Smooth muscle cell (in vitro differentiated cells): ENCODE measurements at regions not wholly inside any gene's neighbourhood (a gene's known extent, or its start where the extent isn't known, plus 50 kb on each side); places are given as distances from the start of the nearest gene placed in this dataset.

ENCODE experiments used
- DNase-seq: peaks from one replicate; lab custom pipeline; 2025; ENCODE audit not compliant: unreplicated experiment; lab: John Stamatoyannopoulos, UW
- H2AFZ ChIP-seq: fragments of 200-600 bp; sonication (generic); 2 replicates; pipeline ENCODE4 v1.6.0; 2016; ENCODE audit warnings: antibody characterized with exemption, low read depth, mild to moderate bottlenecking
- H3F3A ChIP-seq: fragments of 200-600 bp; sonication (generic); 2 replicates; pipeline ENCODE4 v1.6.0; 2017; ENCODE audit warnings: antibody characterized with exemption, low read depth
- H3K27ac ChIP-seq: fragments of 200-600 bp; sonication (generic); 2 replicates; pipeline ENCODE4 v1.5.1; 2016; ENCODE audit warnings: low read depth, mild to moderate bottlenecking
- H3K27me3 ChIP-seq: fragments of 200-600 bp; sonication (generic); 2 replicates; pipeline ENCODE4 v1.6.1; 2016; ENCODE audit warnings: low read depth, mild to moderate bottlenecking
- H3K36me3 ChIP-seq: fragments of 200-600 bp; sonication (generic); 2 replicates; pipeline ENCODE4 v1.5.1; 2016; ENCODE audit warnings: low read depth
- H3K4me1 ChIP-seq: fragments of 200-600 bp; sonication (generic); 2 replicates; pipeline ENCODE4 v1.5.1; 2016; ENCODE audit warnings: low read depth
- H3K4me2 ChIP-seq: fragments of 200-600 bp; sonication (generic); 2 replicates; pipeline ENCODE4 v1.6.0; 2016; ENCODE audit warnings: mild to moderate bottlenecking
- H3K4me3 ChIP-seq: fragments of 200-600 bp; sonication (generic); 2 replicates; pipeline ENCODE4 v1.5.1; 2016; ENCODE audit warnings: mild to moderate bottlenecking
- H3K79me2 ChIP-seq: fragments of 200-600 bp; sonication (generic); 2 replicates; pipeline ENCODE4 v1.6.0; 2016; ENCODE audit warnings: low read depth, mild to moderate bottlenecking
- H3K9ac ChIP-seq: fragments of 200-600 bp; sonication (generic); 2 replicates; pipeline ENCODE4 v1.6.0; 2016; ENCODE audit warnings: low read depth
- H3K9me3 ChIP-seq: fragments of 200-600 bp; sonication (generic); replicated peaks from 2 replicates; pipeline ENCODE4 v1.5.1; 2016; ENCODE audit warnings: low read depth
- H4K20me1 ChIP-seq: fragments of 200-600 bp; sonication (generic); 2 replicates; pipeline ENCODE4 v1.6.0; 2016; ENCODE audit warnings: low read depth
- WGBS: methylation state at CpG from one replicate; pipeline ENCODE4 v1.1.7; 2016; ENCODE audit warnings: low lambda C conversion rate; 5-methylcytosine and 5-hydroxymethylcytosine counted together
- TF ChIP-seq, protein P1 (sequence below): fragments of 200-600 bp; sonication (generic); IDR thresholded peaks from 2 replicates; pipeline ENCODE4 v1.5.1; 2017; ENCODE audit warnings: borderline replicate concordance, mild to moderate bottlenecking, antibody characterized with exemption; ENCODE audit not compliant: insufficient read depth, poor library complexity, severe bottlenecking

DNA sequence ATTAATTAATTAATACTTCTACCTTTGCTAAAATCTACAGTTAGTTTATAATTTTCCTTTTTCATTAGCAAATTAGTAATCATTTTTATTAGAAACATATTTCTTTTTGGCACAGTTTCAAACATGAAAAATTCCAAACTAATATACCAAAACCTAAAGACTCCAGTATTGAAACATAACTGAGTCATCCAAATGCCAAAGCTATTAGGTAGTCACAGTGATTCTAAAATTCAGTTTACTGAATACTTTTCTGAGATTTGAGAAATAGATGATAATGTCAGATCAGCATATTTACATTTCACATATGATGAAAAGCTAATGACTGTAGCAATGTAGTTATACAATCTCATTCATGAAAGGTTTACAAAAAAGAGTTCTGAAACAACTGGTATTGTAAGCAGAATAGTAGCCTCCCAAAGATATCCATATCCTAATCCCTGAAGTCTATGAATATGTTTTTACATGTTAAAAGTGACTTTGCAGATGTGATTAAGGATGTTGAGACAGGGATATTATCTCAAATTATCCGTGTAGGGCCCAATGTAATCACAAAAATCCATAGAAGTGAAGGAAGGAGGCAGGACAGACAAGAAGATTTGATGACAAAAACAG is 680.2 kb upstream of the CHAC2 start:
- Histone ChIP-seq H4K20me1 (no peaks in the 10 kb centered on the region), H3K4me3 (no peak overlapping the region), H3K27me3 (no peaks in the 10 kb centered on the region), H3K36me3 (no peaks in the 10 kb centered on the region), H2AFZ (peak overlapping the region; percentile 44), H3K4me2 (peak overlapping the region; percentile 38), H3K9me3 (no peaks in the 10 kb centered on the region), H3K27ac (peak overlapping the region; percentile 51), H3K4me1 (peaks cover 3% of the 10 kb centered on the region), H3F3A (no peaks in the 10 kb centered on the region), H3K9ac (peak overlapping the region; percentile 5), H3K79me2 (no peaks in the 10 kb centered on the region)
- 68% methylated on average over 1 of the region's 1 CpG for WGBS
- no peak for DNase-seq
- TF ChIP-seq, protein P1, sequence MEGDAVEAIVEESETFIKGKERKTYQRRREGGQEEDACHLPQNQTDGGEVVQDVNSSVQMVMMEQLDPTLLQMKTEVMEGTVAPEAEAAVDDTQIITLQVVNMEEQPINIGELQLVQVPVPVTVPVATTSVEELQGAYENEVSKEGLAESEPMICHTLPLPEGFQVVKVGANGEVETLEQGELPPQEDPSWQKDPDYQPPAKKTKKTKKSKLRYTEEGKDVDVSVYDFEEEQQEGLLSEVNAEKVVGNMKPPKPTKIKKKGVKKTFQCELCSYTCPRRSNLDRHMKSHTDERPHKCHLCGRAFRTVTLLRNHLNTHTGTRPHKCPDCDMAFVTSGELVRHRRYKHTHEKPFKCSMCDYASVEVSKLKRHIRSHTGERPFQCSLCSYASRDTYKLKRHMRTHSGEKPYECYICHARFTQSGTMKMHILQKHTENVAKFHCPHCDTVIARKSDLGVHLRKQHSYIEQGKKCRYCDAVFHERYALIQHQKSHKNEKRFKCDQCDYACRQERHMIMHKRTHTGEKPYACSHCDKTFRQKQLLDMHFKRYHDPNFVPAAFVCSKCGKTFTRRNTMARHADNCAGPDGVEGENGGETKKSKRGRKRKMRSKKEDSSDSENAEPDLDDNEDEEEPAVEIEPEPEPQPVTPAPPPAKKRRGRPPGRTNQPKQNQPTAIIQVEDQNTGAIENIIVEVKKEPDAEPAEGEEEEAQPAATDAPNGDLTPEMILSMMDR, result no peak

GRCh38 chr2:53077413-53077812 is 690.2 kb upstream of the CHAC2 start:
- TF ChIP-seq, protein P1, result no peak
- H3K4me1 ChIP-seq, result no peaks in the 10 kb centered on the region
- no peak for DNase-seq
- no peak overlapping the region for H3K4me2 ChIP-seq
- no peaks in the 10 kb centered on the region for H4K20me1 ChIP-seq
- H3K4me3 ChIP-seq, result no peak overlapping the region
- no peak overlapping the region for H2AFZ ChIP-seq
- H3F3A ChIP-seq, result no peaks in the 10 kb centered on the region
- H3K27ac ChIP-seq, result no peak overlapping the region
- no peaks in the 10 kb centered on the region for H3K36me3 ChIP-seq
- no peak overlapping the region for H3K9ac ChIP-seq
- no peaks in the 10 kb centered on the region for H3K79me2 ChIP-seq
- H3K9me3 ChIP-seq, result no peaks in the 10 kb centered on the region
- H3K27me3 ChIP-seq, result no peaks in the 10 kb centered on the region

DNA sequence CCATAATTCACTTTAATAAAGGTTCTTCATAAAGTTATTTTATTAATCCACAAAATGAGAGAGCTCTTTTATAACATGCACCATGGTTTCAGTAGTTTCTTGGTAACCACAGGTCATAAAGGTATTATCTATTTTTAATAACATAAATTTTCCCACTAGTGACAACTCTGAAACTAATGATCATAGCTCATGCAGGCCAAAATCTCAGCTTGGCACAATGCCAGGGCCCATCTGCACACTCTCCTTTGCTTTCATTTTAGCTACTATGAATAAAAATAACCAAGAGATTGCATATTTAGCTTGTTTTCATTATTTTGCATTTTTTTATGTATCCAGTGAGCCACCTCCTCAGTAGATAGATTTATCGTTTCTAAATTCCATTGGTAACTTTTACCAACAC is 691.8 kb upstream of the CHAC2 start:
- no peak overlapping the region for H3K4me2 ChIP-seq
- no peaks in the 10 kb centered on the region for H3K4me1 ChIP-seq
- H3K27ac ChIP-seq, result no peak overlapping the region
- H3F3A ChIP-seq, result no peaks in the 10 kb centered on the region
- H3K9me3 ChIP-seq, result no peaks in the 10 kb centered on the region
- no peak for DNase-seq
- H3K36me3 ChIP-seq, result no peaks in the 10 kb centered on the region
- no peak overlapping the region for H3K9ac ChIP-seq
- TF ChIP-seq, protein P1, result no peak
- H3K79me2 ChIP-seq, result no peaks in the 10 kb centered on the region
- no peak overlapping the region for H2AFZ ChIP-seq
- H4K20me1 ChIP-seq, result no peaks in the 10 kb centered on the region
- WGBS, result 100% methylated on average over 1 of the region's 1 CpG
- no peaks in the 10 kb centered on the region for H3K27me3 ChIP-seq
- H3K4me3 ChIP-seq, result no peak overlapping the region

- WGBS, result 24% methylated on average over 2 of the region's 2 CpGs
Measured at GRCh38 chr2:53067533-53067932, 700.1 kb upstream of the CHAC2 start.

More at GRCh38 chr2:53067533-53067932, 700.1 kb upstream of the CHAC2 start:
- Histone ChIP-seq H3K36me3 (no peaks in the 10 kb centered on the region), H3K27me3 (no peaks in the 10 kb centered on the region), H3K4me3 (no peak overlapping the region), H3K79me2 (no peaks in the 10 kb centered on the region), H3F3A (no peaks in the 10 kb centered on the region), H2AFZ (peak overlapping the region; percentile 42), H3K4me2 (no peak overlapping the region), H3K9ac (no peak overlapping the region), H3K4me1 (peaks cover 8% of the 10 kb centered on the region), H4K20me1 (no peaks in the 10 kb centered on the region), H3K27ac (no peak overlapping the region), H3K9me3 (no peaks in the 10 kb centered on the region)
- TF ChIP-seq, protein P1, result no peak
- DNase-seq, result no peak
